Activated naive CD8-positive, alpha-beta T cell treated with anti-CD3 and anti-CD28 coated beads, Interleukin-2, amount 50 U/mL, for 16 hours (primary cell): ENCODE measurements at regions not wholly inside any gene's neighbourhood (a gene's known extent, or its start where the extent isn't known, plus 50 kb on each side); places are given as distances from the start of the nearest gene placed in this dataset.
A peak's percentile ranks its signal among the peaks of the same experiment; 100 is the strongest.

Source experiments
- DNase-seq: peaks from one replicate; pipeline ENCODE4 v3.0.0-alpha.2; 2020; ENCODE audit warnings: low read depth, low spot score

DNA sequence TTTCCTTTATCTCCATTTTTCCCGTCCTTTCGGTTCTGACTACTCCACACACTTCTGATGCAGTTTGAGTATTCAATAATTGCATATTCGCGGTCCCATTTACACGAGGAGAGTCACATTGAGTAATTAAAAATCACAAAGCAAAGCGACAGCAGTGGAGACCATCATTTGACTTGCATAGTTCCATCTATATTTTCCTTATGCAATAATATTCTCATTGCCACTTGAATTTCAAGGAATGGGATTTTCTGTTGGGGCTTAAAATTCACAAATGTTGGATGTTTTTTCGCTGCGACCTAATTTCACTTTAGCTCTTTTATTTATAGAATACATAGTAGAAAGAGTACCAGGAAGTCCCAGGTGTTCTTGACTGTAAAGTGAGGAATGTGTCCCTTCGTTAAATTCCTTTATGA is 186.8 kb downstream of the ZEB2 start:
- DNase-seq = no peak

GRCh38 chr2:144332356-144333142 is 187.4 kb downstream of the ZEB2 start:
- peak; percentile 70 for DNase-seq

- DNase-seq = peak; percentile 2
Observed at GRCh38 chr2:144331674-144332355, 188.1 kb downstream of the ZEB2 start.

DNA sequence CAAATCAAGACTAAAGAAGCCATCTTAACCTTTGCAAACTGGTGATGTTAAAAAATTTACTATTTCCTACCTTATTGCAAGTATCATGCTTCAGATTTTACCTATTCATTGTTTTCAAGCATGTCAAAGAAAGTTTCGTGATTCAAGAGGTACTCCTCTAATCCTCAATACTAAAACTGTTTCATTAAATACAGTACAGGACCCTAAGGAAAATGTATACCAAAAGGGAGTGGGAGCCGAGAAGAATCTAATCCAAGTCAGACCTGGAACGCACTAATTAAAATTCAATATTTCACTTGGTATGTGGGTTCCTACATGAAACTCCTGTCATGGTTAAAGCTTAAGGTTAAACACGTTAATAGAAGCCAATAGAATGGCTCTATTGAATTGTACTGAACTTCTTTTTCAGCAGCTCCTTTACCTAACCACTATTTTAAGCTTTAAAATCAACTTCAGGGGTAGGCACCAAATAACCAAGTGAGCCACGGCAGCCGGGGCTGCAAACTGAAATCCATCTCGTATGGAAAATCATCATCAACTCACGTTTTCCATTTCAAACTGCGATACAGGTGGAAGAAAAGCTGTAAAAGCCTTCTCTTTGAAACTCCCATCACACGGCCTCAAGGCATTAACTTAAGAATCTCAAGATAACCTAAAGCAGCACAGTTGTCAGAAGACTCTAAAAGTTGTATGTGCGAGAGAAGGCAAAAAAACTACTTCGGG is 188.8 kb downstream of the ZEB2 start:
- DNase-seq = no peak

GRCh38 chr2:144329472-144329871 is 190.4 kb downstream of the ZEB2 start:
- no peak for DNase-seq

GRCh38 chr2:144328938-144329337 is 191.0 kb downstream of the ZEB2 start:
- DNase-seq = no peak

DNA sequence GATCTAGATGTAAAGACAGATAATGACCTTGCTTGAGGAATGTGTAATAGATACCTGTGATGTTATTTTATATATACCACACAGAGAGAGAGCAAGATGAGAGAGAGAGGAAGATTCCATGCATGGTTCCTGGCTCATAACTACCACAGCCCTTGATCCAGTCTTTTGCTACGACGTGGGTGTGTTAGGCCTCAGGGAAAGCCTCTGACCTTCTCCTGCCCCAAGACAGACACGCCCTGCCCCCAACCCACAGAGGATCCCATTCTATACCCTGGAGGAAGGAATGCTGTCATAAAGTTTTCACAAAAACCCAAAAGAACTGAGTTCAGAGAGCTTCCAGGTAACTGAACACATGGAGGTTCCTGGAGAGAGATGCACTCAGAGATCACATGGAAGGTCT is 193.1 kb downstream of the ZEB2 start:
- no peak for DNase-seq

DNA sequence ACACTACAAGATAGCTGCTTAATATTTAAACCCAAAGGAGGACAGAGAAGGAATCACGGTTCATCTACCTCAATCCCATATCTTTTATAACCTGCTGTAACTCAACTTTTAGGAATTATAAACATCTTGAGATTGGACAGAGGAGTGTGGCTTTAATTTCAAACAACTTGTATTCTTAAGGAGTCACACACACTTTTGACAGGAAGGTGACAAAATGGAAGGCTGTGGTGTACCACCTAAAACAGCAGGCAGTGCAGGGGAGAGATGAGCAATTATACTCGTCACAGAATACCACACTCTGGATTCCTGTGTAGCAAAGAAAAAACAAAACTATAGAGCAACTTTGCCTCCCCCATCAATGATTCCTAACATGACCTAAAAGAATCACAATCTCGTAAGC is 194.8 kb downstream of the ZEB2 start:
- no peak for DNase-seq

DNA sequence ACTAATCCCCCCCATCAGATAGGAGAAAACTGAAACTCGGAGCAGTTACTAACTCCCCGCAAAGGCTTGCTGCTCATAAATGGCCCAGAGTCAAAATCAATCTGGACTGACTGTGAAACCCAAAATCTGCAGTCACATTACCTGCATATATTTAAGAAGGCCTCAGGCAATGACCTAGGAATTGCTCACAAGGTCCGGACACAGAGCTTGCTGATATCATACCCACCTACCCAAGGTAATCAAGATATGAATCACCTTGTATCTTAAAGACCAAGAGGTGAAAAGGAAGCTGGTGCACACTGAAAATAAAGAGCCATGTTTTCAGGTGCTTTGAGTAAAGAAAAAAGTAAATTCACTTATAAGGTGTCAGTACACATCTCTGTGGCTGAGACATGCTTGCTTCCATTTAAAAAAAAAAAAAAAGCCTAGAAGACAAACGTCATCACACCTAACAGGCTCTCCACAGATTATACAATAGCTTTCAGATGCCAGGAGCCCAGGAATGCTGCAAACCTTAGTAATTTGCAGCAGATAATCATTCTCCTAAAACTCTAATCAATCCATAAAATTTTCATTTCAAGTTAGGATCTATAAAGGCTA is 195.4 kb downstream of the ZEB2 start:
- DNase-seq = no peak

GRCh38 chr2:144323946-144324345 is 196.0 kb downstream of the ZEB2 start:
- no peak for DNase-seq

- DNase-seq = no peak
Observed at GRCh38 chr2:144322379-144322778, 197.5 kb downstream of the ZEB2 start.

DNA sequence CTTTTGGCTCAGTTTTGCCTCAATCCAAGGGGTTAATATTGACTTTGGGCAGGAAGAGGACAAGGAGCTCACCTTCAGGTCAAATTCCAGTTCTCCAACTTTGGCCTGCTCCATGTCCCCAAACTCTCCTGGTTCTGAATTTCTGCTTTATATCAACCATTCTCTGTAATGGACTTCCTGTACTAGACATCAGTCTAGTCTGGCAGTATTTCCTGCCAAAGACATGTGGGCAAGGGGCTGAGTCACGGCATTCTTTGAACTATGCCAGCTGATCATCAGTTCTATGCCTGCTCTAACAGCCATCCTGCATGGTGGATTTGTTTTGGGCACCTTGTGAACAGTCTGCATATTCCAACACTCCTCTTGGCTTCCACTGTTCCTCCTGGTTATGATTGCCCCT is 199.4 kb downstream of the ZEB2 start:
- DNase-seq = no peak

GRCh38 chr2:144317071-144317738 is 202.7 kb downstream of the ZEB2 start:
- no peak for DNase-seq

DNA sequence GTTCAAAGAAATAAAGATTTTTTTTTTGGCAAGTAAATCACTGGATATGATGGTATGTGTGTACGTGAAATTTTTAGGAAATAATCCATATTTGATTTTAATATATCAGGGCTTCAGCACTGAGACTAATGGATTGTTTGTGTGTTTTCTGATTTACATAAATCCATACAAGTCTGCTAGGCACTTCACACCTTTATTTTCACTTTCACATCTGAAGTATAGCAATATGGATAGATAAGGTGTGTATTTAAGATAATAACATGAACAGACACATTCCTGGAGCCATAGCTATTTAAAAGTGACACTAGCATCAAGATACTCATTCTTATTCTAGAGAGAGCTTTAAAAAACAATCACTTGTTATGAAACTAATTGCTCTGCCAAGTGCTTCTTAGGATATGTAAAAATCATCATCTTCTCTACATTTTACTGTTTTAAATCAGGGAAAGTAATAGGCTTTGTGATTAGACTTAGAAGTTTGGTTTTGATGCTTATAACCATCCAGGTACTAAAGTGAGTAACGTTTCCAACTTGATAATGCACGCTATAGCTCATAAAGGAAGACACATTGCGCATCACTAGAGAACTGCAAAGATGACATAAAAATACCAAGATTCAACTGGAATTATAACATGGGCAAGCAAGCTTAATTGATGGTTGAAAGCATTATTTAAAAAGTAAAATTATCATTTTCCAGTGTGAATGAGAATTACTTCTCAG is 208.9 kb downstream of the ZEB2 start:
- no peak for DNase-seq

GRCh38 chr2:144310484-144310883 is 209.4 kb downstream of the ZEB2 start:
- DNase-seq = no peak

GRCh38 chr2:144307711-144308110 is 212.2 kb downstream of the ZEB2 start:
- no peak for DNase-seq

- DNase-seq = no peak
Observed at GRCh38 chr2:144304202-144304601, 215.7 kb downstream of the ZEB2 start.

DNA sequence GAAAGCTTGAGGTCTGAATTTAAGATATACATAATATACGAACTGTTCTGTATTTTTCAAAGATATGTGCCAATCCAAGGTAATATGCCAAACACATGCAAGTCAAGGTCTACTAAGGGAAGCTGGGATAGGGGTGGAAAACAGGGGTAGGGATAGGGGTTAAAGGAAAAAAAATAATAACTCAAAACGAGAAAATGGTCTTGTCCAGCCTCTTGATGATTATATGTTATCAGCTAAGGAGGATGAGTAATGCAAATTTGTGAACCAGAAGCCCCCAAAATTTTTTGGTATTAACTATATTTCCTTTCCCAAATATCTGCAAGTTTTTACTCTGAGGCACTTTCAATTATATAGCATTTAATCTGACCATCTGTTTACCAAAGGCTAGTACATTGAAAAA is 219.3 kb downstream of the ZEB2 start:
- DNase-seq = no peak

GRCh38 chr2:144290276-144290675 is 229.6 kb downstream of the ZEB2 start:
- DNase-seq = no peak

DNA sequence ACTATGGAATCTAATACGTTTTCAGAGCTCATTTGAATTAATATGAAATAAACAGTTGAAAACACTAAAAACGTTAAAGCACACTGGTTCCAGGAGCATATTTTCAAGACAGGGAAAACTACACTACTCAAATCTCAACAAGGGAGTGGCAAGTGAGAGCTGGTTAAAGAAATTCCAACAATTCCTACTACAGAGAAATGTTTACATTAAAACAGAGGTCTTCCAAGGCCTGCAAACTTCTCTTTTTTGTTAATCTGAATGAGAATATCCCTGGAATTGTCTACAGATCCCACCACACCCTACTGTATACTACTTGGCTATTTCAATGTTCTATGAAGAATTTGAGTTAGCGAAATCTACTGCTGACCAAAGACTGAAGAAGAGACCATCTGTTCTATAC is 231.5 kb downstream of the ZEB2 start:
- DNase-seq = no peak

DNA sequence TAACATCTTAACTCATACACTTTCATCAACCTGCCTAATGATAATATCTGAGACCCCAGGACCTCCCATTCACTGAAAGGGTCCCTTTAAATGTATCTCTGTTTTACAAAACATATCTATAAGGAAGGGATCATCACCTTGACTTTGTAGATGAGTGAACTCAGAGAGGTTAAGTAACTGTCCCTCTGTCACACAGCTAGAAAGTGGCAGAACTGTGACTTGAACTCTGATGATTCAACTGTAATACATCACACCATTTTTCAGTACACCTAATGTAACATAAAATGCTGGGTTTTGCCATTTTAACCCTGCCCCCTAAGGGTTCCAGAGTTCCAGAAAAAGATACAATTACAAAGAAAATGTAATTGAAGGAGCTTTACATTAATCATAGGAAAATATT is 234.6 kb downstream of the ZEB2 start:
- DNase-seq = no peak
